H9 (cell line): ENCODE measurements at regions not wholly inside any gene's neighbourhood (a gene's known extent, or its start where the extent isn't known, plus 50 kb on each side); places are given as distances from the start of the nearest gene placed in this dataset.

Experiments
- DNase-seq: peaks from one replicate; pipeline ENCODE4 v3.0.0-alpha.2; 2017
- H2AFZ ChIP-seq: one replicate; pipeline ENCODE4 v1.6.1; 2013; ENCODE audit warnings: mild to moderate bottlenecking, low read length, control low read depth, moderate library complexity
- H2AK5ac ChIP-seq: 2 replicates; pipeline ENCODE4 v1.6.1; 2013; ENCODE audit warnings: low read length, control low read depth, mixed read lengths; ENCODE audit not compliant: insufficient read length
- H2BK120ac ChIP-seq: one replicate; pipeline ENCODE4 v1.6.1; 2013; ENCODE audit warnings: low read depth, mild to moderate bottlenecking, low read length, control low read depth, inconsistent platforms; ENCODE audit not compliant: poor library complexity, severe bottlenecking
- H2BK12ac ChIP-seq: 2 replicates; pipeline ENCODE4 v1.6.1; 2013; ENCODE audit warnings: low read length, control low read depth, mixed read lengths, low read depth; ENCODE audit not compliant: insufficient read length
- H2BK15ac ChIP-seq: 2 replicates; pipeline ENCODE4 v1.6.1; 2013; ENCODE audit warnings: low read depth, low read length, control low read depth
- H2BK20ac ChIP-seq: one replicate; pipeline ENCODE4 v1.6.1; 2013; ENCODE audit warnings: low read depth, mild to moderate bottlenecking, low read length, control low read depth, inconsistent platforms; ENCODE audit not compliant: poor library complexity, severe bottlenecking
- H2BK5ac ChIP-seq: 2 replicates; pipeline ENCODE4 v1.6.1; 2013; ENCODE audit warnings: low read length, control low read depth, mixed read lengths; ENCODE audit not compliant: insufficient read length
- H3K14ac ChIP-seq: 2 replicates; pipeline ENCODE4 v1.6.1; 2013; ENCODE audit warnings: low read length, control low read depth; ENCODE audit not compliant: insufficient read depth
- H3K18ac ChIP-seq: 2 replicates; pipeline ENCODE4 v1.6.1; 2013; ENCODE audit warnings: low read depth, mild to moderate bottlenecking, mixed read lengths, low read length, control low read depth; ENCODE audit not compliant: insufficient read length
- H3K23ac ChIP-seq: 2 replicates; pipeline ENCODE4 v1.6.1; 2013; ENCODE audit warnings: low read length, control low read depth, mixed read lengths, low read depth; ENCODE audit not compliant: insufficient read length
- H3K23me2 ChIP-seq: 2 replicates; pipeline ENCODE4 v1.6.1; 2013; ENCODE audit warnings: low read depth, mild to moderate bottlenecking, mixed read lengths, low read length, control low read depth; ENCODE audit not compliant: insufficient read length, poor library complexity, severe bottlenecking
- H3K27ac ChIP-seq: 2 replicates; pipeline ENCODE4 v1.5.1; 2013; ENCODE audit warnings: low read length, control low read depth, mixed read lengths, low read depth; ENCODE audit not compliant: insufficient read length
- H3K27me3 ChIP-seq: 2 replicates; pipeline ENCODE4 v1.6.1; 2013; ENCODE audit warnings: low read length, control low read depth, inconsistent platforms; ENCODE audit not compliant: insufficient read depth
- H3K4ac ChIP-seq: 2 replicates; pipeline ENCODE4 v1.6.1; 2013; ENCODE audit warnings: low read depth, mild to moderate bottlenecking, control low read depth, inconsistent platforms, low read length, moderate library complexity
- H3K4me1 ChIP-seq: 2 replicates; pipeline ENCODE4 v1.6.1; 2013; ENCODE audit warnings: low read length, control low read depth, inconsistent platforms; ENCODE audit not compliant: insufficient read depth
- H3K4me2 ChIP-seq: 2 replicates; pipeline ENCODE4 v1.6.1; 2013; ENCODE audit warnings: low read length, control low read depth, mixed read lengths; ENCODE audit not compliant: insufficient read length, insufficient read depth
- H3K56ac ChIP-seq: 2 replicates; pipeline ENCODE4 v1.6.1; 2013; ENCODE audit warnings: low read depth, mild to moderate bottlenecking, mixed read lengths, low read length, control low read depth; ENCODE audit not compliant: insufficient read length
- H3K79me1 ChIP-seq: 2 replicates; pipeline ENCODE4 v1.6.1; 2013; ENCODE audit warnings: low read depth, mild to moderate bottlenecking, moderate library complexity, low read length, control low read depth, inconsistent platforms; ENCODE audit not compliant: insufficient read depth, poor library complexity, severe bottlenecking
- H3K79me2 ChIP-seq: 2 replicates; pipeline ENCODE4 v1.6.1; 2013; ENCODE audit warnings: low read length, control low read depth, inconsistent platforms; ENCODE audit not compliant: insufficient read depth
- H3K9ac ChIP-seq: 2 replicates; pipeline ENCODE4 v1.6.1; 2013; ENCODE audit warnings: low read length, control low read depth, mixed read lengths; ENCODE audit not compliant: insufficient read length; ENCODE audit errors: extremely low read depth
- H3K9me3 ChIP-seq: one replicate; pipeline ENCODE4 v1.6.1; 2013; ENCODE audit warnings: low read depth, low read length, inconsistent platforms; ENCODE audit not compliant: control insufficient read depth
- H3T11ph ChIP-seq: one replicate; pipeline ENCODE4 v1.6.1; 2013; ENCODE audit warnings: mild to moderate bottlenecking, low read length, control low read depth, inconsistent platforms
- H4K20me1 ChIP-seq: one replicate; pipeline ENCODE4 v1.6.1; 2013; ENCODE audit not compliant: control insufficient read depth, insufficient read length, insufficient read depth
- H4K5ac ChIP-seq: 2 replicates; pipeline ENCODE4 v1.6.1; 2013; ENCODE audit warnings: low read depth, mild to moderate bottlenecking, mixed read lengths, low read length, control low read depth; ENCODE audit not compliant: insufficient read length
- H4K8ac ChIP-seq: replicated peaks from 2 replicates; pipeline ENCODE4 v1.6.1; 2013; ENCODE audit warnings: low read length, control low read depth, mixed read lengths, low read depth; ENCODE audit not compliant: insufficient read length
- H4K91ac ChIP-seq: 2 replicates; pipeline ENCODE4 v1.6.1; 2013; ENCODE audit warnings: low read depth, mild to moderate bottlenecking, moderate library complexity, mixed read lengths, low read length, control low read depth; ENCODE audit not compliant: insufficient read length
- H3K27ac Mint-ChIP-seq, 3 experiments: 2 replicates in 2 of 3; 3 replicates in 1 of 3; pipeline ENCODE4 v1.8.0; 2020 to 2021; ENCODE audit warnings: mixed read lengths in 3 of 3, mild to moderate bottlenecking in 1 of 3, moderate library complexity in 1 of 3
- H3K27me3 Mint-ChIP-seq: 2 replicates; pipeline ENCODE4 v1.8.0; 2021; ENCODE audit warnings: low read depth, mild to moderate bottlenecking, moderate library complexity, mixed read lengths
- H3K36me3 Mint-ChIP-seq, 3 experiments: 2 replicates in 2 of 3; 3 replicates in 1 of 3; pipeline ENCODE4 v1.8.0; 2020 to 2021; ENCODE audit warnings: low read depth in 3 of 3, mixed read lengths in 3 of 3; ENCODE audit not compliant: insufficient read depth in 1 of 3
- H3K4me1 Mint-ChIP-seq, 2 experiments: 2 replicates each; pipeline ENCODE4 v1.8.0; 2020; ENCODE audit warnings: mixed read lengths in 2 of 2
- H3K4me3 Mint-ChIP-seq, 2 experiments: 2 replicates in 1 of 2; 3 replicates in 1 of 2; pipeline ENCODE4 v1.8.0; 2020 to 2021; ENCODE audit warnings: mild to moderate bottlenecking in 2 of 2, mixed read lengths in 2 of 2, moderate library complexity in 1 of 2
- H3K9me3 Mint-ChIP-seq, 2 experiments: 2 replicates in 1 of 2; 3 replicates in 1 of 2; pipeline ENCODE4 v1.8.0; 2020; ENCODE audit warnings: mild to moderate bottlenecking in 2 of 2, mixed read lengths in 2 of 2, moderate library complexity in 1 of 2
- CTCF ChIP-seq: fragments of 200-600 bp; sonication (generic); conservative IDR thresholded peaks from 3 replicates; pipeline ENCODE4 v1.8.0; 2021; ENCODE audit warnings: antibody characterized with exemption, mild to moderate bottlenecking
- WGBS: extraction: QIAGEN DNeasy Blood & Tissue Kit; methylation state at CpG from one replicate; pipeline ENCODE4 v1.1.7; 2013; ENCODE audit warnings: missing lambda C conversion rate, low lambda C conversion rate, mixed read lengths; ENCODE audit not compliant: insufficient read length; ENCODE audit errors: extremely low coverage; 5-methylcytosine and 5-hydroxymethylcytosine counted together

GRCh38 chr12:24373004-24373403 lies 423.5 kb upstream of the SOX5 start:
- Histone ChIP-seq H4K91ac (no peak overlapping the region), H2BK20ac (no peak overlapping the region), H4K8ac (no peak overlapping the region), H3K18ac (no peak overlapping the region), H2BK12ac (no peak overlapping the region), H2BK15ac (no peak overlapping the region), H3K9ac (no peak overlapping the region), H2AFZ (no peak overlapping the region), H3K79me2 (no peaks in the 10 kb centered on the region), H3K14ac (no peak overlapping the region), H3K9me3 (no peaks in the 10 kb centered on the region), H4K5ac (no peak overlapping the region), H3K56ac (no peak overlapping the region), H3K27ac (no peak overlapping the region), H3K4ac (no peak overlapping the region), H3T11ph (no peak overlapping the region), H3K79me1 (no peaks in the 10 kb centered on the region), H2AK5ac (no peak overlapping the region), H2BK5ac (no peak overlapping the region), H3K4me2 (no peak overlapping the region), H4K20me1 (no peaks in the 10 kb centered on the region), H3K4me1 (peaks cover 4% of the 10 kb centered on the region), H3K27me3 (no peaks in the 10 kb centered on the region), H3K23me2 (no peaks in the 10 kb centered on the region), H2BK120ac (peak overlapping the region; percentile 36), H3K23ac (no peak overlapping the region)
- H3K27ac Mint-ChIP-seq, result no peak overlapping the region
- no peak for TF ChIP-seq CTCF
- no peak for DNase-seq
- H3K4me1 Mint-ChIP-seq, result peaks cover 6 to 12% of the 10 kb centered on the region in 2 experiments
- H3K4me3 Mint-ChIP-seq, result no peak overlapping the region
- no peaks in the 10 kb centered on the region for H3K27me3 Mint-ChIP-seq
- H3K36me3 Mint-ChIP-seq, result no peaks in the 10 kb centered on the region; a peak in 2 of 7 replicates
- no CpG with 5 or more reads among the region's 3 CpGs for WGBS
- H3K9me3 Mint-ChIP-seq, result no peaks in the 10 kb centered on the region
